H1 (cell line): ENCODE measurements at regions not wholly inside any gene's neighbourhood (a gene's known extent, or its start where the extent isn't known, plus 50 kb on each side); places are given as distances from the start of the nearest gene placed in this dataset.

Experiments
- CTCF ChIA-PET: fragments of 300-600 bp; sonication (Branson Sonifier 250); formaldehyde crosslinking; loops from one replicate; lab custom pipeline; 2021; ENCODE audit not compliant: partially characterized antibody; lab: Charles Lee
- POLR2A ChIA-PET: fragments of 300-600 bp; sonication (Branson Sonifier 250); formaldehyde crosslinking; loops from one replicate; lab custom pipeline; 2021; ENCODE audit warnings: inconsistent platforms; ENCODE audit not compliant: partially characterized antibody; lab: Charles Lee
- DNase-seq, 2 experiments: peaks; one replicate each; pipeline versions ENCODE4 v3.0.0 to v3.0.0-alpha.2; 2010 to 2022; ENCODE audit warnings: low spot score in 2 of 2, low read depth in 1 of 2, mixed read lengths in 1 of 2
- FAIRE-seq: peaks from 2 replicates; lab custom pipeline; 2011; peaks lifted over from hg19 to GRCh38; lab: Jason Lieb, UNC
- H2AFZ ChIP-seq: 2 replicates; pipeline ENCODE4 v1.8.1; 2012; ENCODE audit warnings: low read length, inconsistent platforms
- H2AK5ac ChIP-seq: 2 replicates; pipeline ENCODE4 v1.6.1; 2013; ENCODE audit warnings: low read depth, low read length
- H2BK120ac ChIP-seq: replicated peaks from 2 replicates; pipeline ENCODE3; 2013; ENCODE audit warnings: low read depth, low read length, inconsistent platforms
- H2BK12ac ChIP-seq: 2 replicates; pipeline ENCODE4 v1.6.1; 2013; ENCODE audit warnings: low read depth, low read length
- H2BK15ac ChIP-seq: 2 replicates; pipeline ENCODE4 v1.6.1; 2013; ENCODE audit warnings: low read length
- H2BK20ac ChIP-seq: 2 replicates; pipeline ENCODE4 v1.6.1; 2013; ENCODE audit warnings: low read length
- H2BK5ac ChIP-seq: 2 replicates; pipeline ENCODE4 v1.6.1; 2013; ENCODE audit warnings: low read depth, low read length
- H3K14ac ChIP-seq: 2 replicates; pipeline ENCODE4 v1.6.1; 2013; ENCODE audit warnings: inconsistent platforms; ENCODE audit not compliant: insufficient read length
- H3K18ac ChIP-seq: 2 replicates; pipeline ENCODE4 v1.6.1; 2013; ENCODE audit warnings: low read length; ENCODE audit errors: extremely low read depth
- H3K23ac ChIP-seq: 2 replicates; pipeline ENCODE4 v1.6.1; 2013; ENCODE audit warnings: inconsistent platforms; ENCODE audit not compliant: insufficient read length
- H3K23me2 ChIP-seq: 2 replicates; pipeline ENCODE4 v1.6.1; 2013; ENCODE audit warnings: low read depth, low read length
- H3K27ac ChIP-seq: 2 replicates; pipeline ENCODE4 v1.6.1; 2011; ENCODE audit warnings: low read depth, low read length, inconsistent platforms
- H3K27me3 ChIP-seq, 4 experiments: replicated peaks in 1 of 4; 1 replicate in 1 of 4; 2 replicates in 3 of 4; pipeline versions ENCODE4 v1.6.1 to v1.8.1; 2011 to 2013; ENCODE audit warnings: low read length in 3 of 4, mild to moderate bottlenecking in 3 of 4, inconsistent platforms in 2 of 4, mixed read lengths in 2 of 4, moderate library complexity in 1 of 4; ENCODE audit not compliant: control insufficient read depth in 3 of 4, insufficient read depth in 3 of 4; ENCODE audit errors: extremely low read depth in 1 of 4
- H3K36me3 ChIP-seq, 4 experiments: 2 replicates each; pipeline versions ENCODE4 v1.6.1 to v1.8.1; 2011 to 2013; ENCODE audit warnings: mild to moderate bottlenecking in 4 of 4, low read length in 3 of 4, moderate library complexity in 2 of 4, control low read depth in 1 of 4, inconsistent platforms in 1 of 4; ENCODE audit not compliant: insufficient read depth in 4 of 4, control insufficient read depth in 2 of 4
- H3K4ac ChIP-seq: replicated peaks from 2 replicates; pipeline ENCODE3; 2013; ENCODE audit warnings: low read length, low read depth, mixed read lengths, inconsistent platforms; ENCODE audit not compliant: insufficient read length
- H3K4me1 ChIP-seq, 4 experiments: replicated peaks in 1 of 4; 1 replicate in 1 of 4; 2 replicates in 3 of 4; pipeline versions ENCODE4 v1.6.1 to v1.8.1; 2011 to 2013; ENCODE audit warnings: low read length in 3 of 4, inconsistent platforms in 2 of 4, mixed read lengths in 1 of 4; ENCODE audit not compliant: insufficient read depth in 4 of 4, control insufficient read depth in 3 of 4
- H3K4me2 ChIP-seq, 2 experiments: 2 replicates each; pipeline versions ENCODE4 v1.6.1 to v1.8.1; 2011 to 2013; ENCODE audit warnings: low read depth in 2 of 2, low read length in 2 of 2, control low read depth in 1 of 2, inconsistent platforms in 1 of 2, mild to moderate bottlenecking in 1 of 2; ENCODE audit not compliant: insufficient read depth in 1 of 2
- H3K4me3 ChIP-seq, 4 experiments: fragments of 200-600, 300-600 bp in 1 of 4; sonication (generic), shearing (Covaris generic), sonication (Bioruptor Twin) in 1 of 4; 2 replicates each; pipeline versions ENCODE4 v1.5.1 to v1.8.1; 2011 to 2016; ENCODE audit warnings: low read length in 4 of 4, low read depth in 3 of 4, control low read depth in 2 of 4, inconsistent platforms in 2 of 4, mild to moderate bottlenecking in 2 of 4, mixed read lengths in 1 of 4, moderate library complexity in 1 of 4; ENCODE audit not compliant: insufficient read depth in 2 of 4; ENCODE audit errors: extremely low read depth in 1 of 4
- H3K56ac ChIP-seq: replicated peaks from 2 replicates; pipeline ENCODE3; 2013; ENCODE audit warnings: low read depth, mild to moderate bottlenecking, mixed read lengths, low read length, inconsistent platforms; ENCODE audit not compliant: insufficient read length
- H3K79me1 ChIP-seq: 2 replicates; pipeline ENCODE4 v1.6.1; 2013; ENCODE audit warnings: low read depth, low read length, control low read depth
- H3K79me2 ChIP-seq, 2 experiments: 2 replicates each; pipeline versions ENCODE4 v1.6.1 to v1.8.1; 2012 to 2013; ENCODE audit warnings: low read length in 2 of 2, mild to moderate bottlenecking in 2 of 2, inconsistent platforms in 1 of 2; ENCODE audit not compliant: insufficient read depth in 2 of 2, control insufficient read depth in 1 of 2
- H3K9ac ChIP-seq, 4 experiments: replicated peaks in 1 of 4; 1 replicate in 1 of 4; 2 replicates in 3 of 4; pipeline versions ENCODE4 v1.6.1 to v1.8.1; 2011 to 2013; ENCODE audit warnings: low read depth in 3 of 4, low read length in 3 of 4, control low read depth in 2 of 4, mild to moderate bottlenecking in 2 of 4, moderate library complexity in 2 of 4, inconsistent platforms in 1 of 4; ENCODE audit errors: extremely low read depth in 1 of 4
- H3K9me3 ChIP-seq, 2 experiments: 2 replicates each; pipeline versions ENCODE4 v1.6.1 to v1.8.1; 2012 to 2013; ENCODE audit warnings: mild to moderate bottlenecking in 2 of 2, moderate library complexity in 2 of 2, control low read depth in 1 of 2, inconsistent platforms in 1 of 2, low read depth in 1 of 2, low read length in 1 of 2, mixed read lengths in 1 of 2; ENCODE audit not compliant: insufficient read depth in 2 of 2
- H4K20me1 ChIP-seq, 2 experiments: replicated peaks in 1 of 2; 2 replicates each; pipeline versions ENCODE3 to v1.8.1; 2011 to 2013; ENCODE audit warnings: inconsistent platforms in 2 of 2, low read length in 2 of 2, mild to moderate bottlenecking in 1 of 2; ENCODE audit not compliant: insufficient read depth in 2 of 2, control insufficient read depth in 1 of 2
- H4K5ac ChIP-seq: 2 replicates; pipeline ENCODE4 v1.6.1; 2013; ENCODE audit warnings: low read length, low read depth, mixed read lengths, inconsistent platforms; ENCODE audit not compliant: insufficient read length
- H4K8ac ChIP-seq: 2 replicates; pipeline ENCODE4 v1.8.0; 2013; ENCODE audit warnings: mild to moderate bottlenecking, moderate library complexity, low read length, inconsistent platforms; ENCODE audit not compliant: insufficient read depth; ENCODE audit errors: extremely low read depth
- H4K91ac ChIP-seq: replicated peaks from 2 replicates; pipeline ENCODE3; 2013; ENCODE audit warnings: low read length, mixed read lengths, inconsistent platforms; ENCODE audit not compliant: insufficient read length
- ATF3 ChIP-seq: IDR thresholded peaks from 2 replicates; pipeline ENCODE4 v1.6.1; 2011; ENCODE audit warnings: low read depth, mild to moderate bottlenecking, low read length; ENCODE audit not compliant: insufficient read depth
- BCL11A ChIP-seq, 2 experiments: IDR thresholded peaks; one replicate each; pipeline ENCODE4 v1.6.1; 2011; ENCODE audit warnings: low read depth in 2 of 2, low read length in 2 of 2, mild to moderate bottlenecking in 2 of 2
- CREB1 ChIP-seq: IDR thresholded peaks from 2 replicates; pipeline ENCODE4 v1.6.1; 2012; ENCODE audit warnings: inconsistent platforms
- EZH2 ChIP-seq: fragments of 200-600 bp; sonication (generic); IDR thresholded peaks from 2 replicates; pipeline ENCODE4 v1.7.1; 2012; ENCODE audit warnings: low read depth, mild to moderate bottlenecking, moderate library complexity, low read length, inconsistent platforms; ENCODE audit not compliant: severe bottlenecking
- RXRA ChIP-seq: IDR thresholded peaks from 2 replicates; pipeline ENCODE4 v1.6.1; 2011; ENCODE audit warnings: low read depth, mild to moderate bottlenecking, low read length, moderate library complexity; ENCODE audit not compliant: insufficient read depth
- SIX5 ChIP-seq: IDR thresholded peaks from 2 replicates; pipeline ENCODE4 v1.6.1; 2011; ENCODE audit warnings: mild to moderate bottlenecking, low read depth, low read length
- TAF7 ChIP-seq: optimal IDR thresholded peaks from 2 replicates; pipeline ENCODE3; 2011; ENCODE audit warnings: low read depth, mild to moderate bottlenecking, inconsistent platforms, low read length, moderate library complexity, borderline replicate concordance
- WGBS, 2 experiments: shearing (Covaris generic) in 1 of 2; methylation state at CpG; one replicate each; pipeline versions ENCODE4 v1.1.6 to v1.1.7; 2013 to 2015; ENCODE audit warnings: low lambda C conversion rate in 2 of 2, mixed read lengths in 2 of 2, inconsistent platforms in 1 of 2, low coverage in 1 of 2, missing lambda C conversion rate in 1 of 2; ENCODE audit not compliant: insufficient replicate concordance in 2 of 2, insufficient coverage in 1 of 2, insufficient read length in 1 of 2; ENCODE audit errors: extremely low coverage in 1 of 2, missing lambda C conversion rate in 1 of 2; 5-methylcytosine and 5-hydroxymethylcytosine counted together

- Histone ChIP-seq H4K91ac (no peak overlapping the region), H2BK15ac (no peak overlapping the region), H2BK120ac (no peak overlapping the region), H3K4me3 (no peak overlapping the region), H3K56ac (no peak overlapping the region), H3K4me1 (peaks cover 0 to 2% (median under 1%) of the 10 kb centered on the region in 4 experiments; a peak in 2 of 7 replicates), H3K36me3 (no peaks in the 10 kb centered on the region), H3K27ac (no peak overlapping the region), H2BK5ac (no peak overlapping the region), H2AFZ (no peak overlapping the region), H3K27me3 (no peaks in the 10 kb centered on the region), H4K8ac (no peak overlapping the region), H2AK5ac (no peak overlapping the region), H4K5ac (no peak overlapping the region), H3K23ac (no peak overlapping the region), H3K23me2 (no peaks in the 10 kb centered on the region), H2BK12ac (no peak overlapping the region), H3K9me3 (no peaks in the 10 kb centered on the region), H3K4ac (no peak overlapping the region), H3K4me2 (no peak overlapping the region), H3K79me2 (no peaks in the 10 kb centered on the region), H2BK20ac (no peak overlapping the region), H3K79me1 (no peaks in the 10 kb centered on the region), H3K14ac (no peak overlapping the region), H4K20me1 (no peaks in the 10 kb centered on the region), H3K18ac (no peak overlapping the region), H3K9ac (no peak overlapping the region)
- FAIRE-seq (no peak), DNase-seq (no peak)
- WGBS, 2 experiments: 82% methylated on average over 9 of the region's 9 CpGs; no CpG with 5 or more reads in 1 of the 2 experiments
- ChIA-PET CTCF (no interaction called here), POLR2A (no interaction called here)
- TF ChIP-seq TAF7 (no peak), ATF3 (no peak), SIX5 (no peak), CREB1 (no peak), RXRA (no peak), BCL11A (IDR thresholded peaks at IDR 0.05; ENCODE audit: low read depth in 2 of 2, low read length in 2 of 2) (no peak), EZH2 (no peak)
These were observed 607.0 kb upstream of the KIRREL3 start for GRCh38 chr11:127607487-127608085.
